Osteoblast (primary cell): ENCODE measurements at regions not wholly inside any gene's neighbourhood (a gene's known extent, or its start where the extent isn't known, plus 50 kb on each side); places are given as distances from the start of the nearest gene placed in this dataset.
"Not testable (repeated sequence)": the region's sequence is repeated elsewhere in the genome, so short reads cannot be mapped to it uniquely, and the experiment has no call there.

Experiments used
- DNase-seq: peaks from one replicate; pipeline ENCODE4 v3.0.0; 2011; ENCODE audit warnings: low spot score, mixed read lengths; ENCODE audit not compliant: insufficient read length; ENCODE audit errors: missing footprints
- H2AFZ ChIP-seq: 2 replicates; pipeline ENCODE4 v1.6.0; 2011; ENCODE audit warnings: mild to moderate bottlenecking, low read length
- H3K27ac ChIP-seq: 2 replicates; pipeline ENCODE4 v1.5.1; 2011; ENCODE audit warnings: mild to moderate bottlenecking, low read depth, low read length, moderate library complexity
- H3K27me3 ChIP-seq: 2 replicates; pipeline ENCODE4 v1.6.0; 2012; ENCODE audit warnings: mild to moderate bottlenecking, control low read depth, inconsistent platforms, low read length, moderate library complexity; ENCODE audit not compliant: insufficient read depth
- H3K36me3 ChIP-seq: 2 replicates; pipeline ENCODE4 v1.5.1; 2011; ENCODE audit warnings: mild to moderate bottlenecking, low read length, control low read depth, moderate library complexity; ENCODE audit not compliant: insufficient read depth
- H3K4me1 ChIP-seq: 2 replicates; pipeline ENCODE4 v1.5.1; 2011; ENCODE audit warnings: mild to moderate bottlenecking, low read length, control low read depth, moderate library complexity; ENCODE audit not compliant: insufficient read depth
- H3K4me2 ChIP-seq: 2 replicates; pipeline ENCODE4 v1.6.0; 2011; ENCODE audit warnings: mild to moderate bottlenecking, low read length; ENCODE audit not compliant: insufficient read depth
- H3K4me3 ChIP-seq: fragments of 200-600 bp; sonication (generic); 3 replicates; pipeline ENCODE4 v1.5.1; 2012; ENCODE audit warnings: mild to moderate bottlenecking, low read length, inconsistent platforms; ENCODE audit not compliant: insufficient read depth
- H3K79me2 ChIP-seq: 2 replicates; pipeline ENCODE4 v1.6.0; 2012; ENCODE audit warnings: mild to moderate bottlenecking, low read length, control low read depth, inconsistent platforms; ENCODE audit not compliant: insufficient read depth
- H3K9me3 ChIP-seq: 2 replicates; pipeline ENCODE4 v1.5.1; 2011; ENCODE audit warnings: low read depth, low read length, control low read depth
- H4K20me1 ChIP-seq: 2 replicates; pipeline ENCODE4 v1.6.0; 2012; ENCODE audit warnings: mild to moderate bottlenecking, low read length, control low read depth; ENCODE audit not compliant: insufficient read depth
- CTCF ChIP-seq: IDR thresholded peaks from 2 replicates; pipeline ENCODE4 v1.5.1; 2011; ENCODE audit warnings: mild to moderate bottlenecking, low read depth, low read length, moderate library complexity; ENCODE audit errors: extremely low read depth

GRCh38 chr1:191065771-191066170 is 588.1 kb upstream of the BRINP3 start:
- no peaks in the 10 kb centered on the region for H4K20me1 ChIP-seq
- H3K27ac ChIP-seq = no peak overlapping the region
- H3K9me3 ChIP-seq = no peaks in the 10 kb centered on the region
- no peak overlapping the region for H3K4me3 ChIP-seq
- no peak overlapping the region for H2AFZ ChIP-seq
- no peaks in the 10 kb centered on the region for H3K36me3 ChIP-seq
- no peak for DNase-seq
- no peak for TF ChIP-seq CTCF
- H3K27me3 ChIP-seq = no peaks in the 10 kb centered on the region
- H3K4me2 ChIP-seq = no peak overlapping the region
- H3K79me2 ChIP-seq = no peaks in the 10 kb centered on the region
- H3K4me1 ChIP-seq = no peaks in the 10 kb centered on the region

GRCh38 chr1:191074881-191075280 is 597.2 kb upstream of the BRINP3 start:
- Histone ChIP-seq H3K4me1 (no peaks in the 10 kb centered on the region), H3K4me3 (no peak overlapping the region), H3K27ac (no peak overlapping the region), H2AFZ (no peak overlapping the region), H3K79me2 (no peaks in the 10 kb centered on the region), H3K36me3 (no peaks in the 10 kb centered on the region), H3K4me2 (no peak overlapping the region), H3K9me3 (no peaks in the 10 kb centered on the region), H3K27me3 (no peaks in the 10 kb centered on the region), H4K20me1 (no peaks in the 10 kb centered on the region)
- no peak for DNase-seq
- TF ChIP-seq CTCF = no peak

GRCh38 chr1:191083090-191083489 is 605.4 kb upstream of the BRINP3 start:
- not testable (repeated sequence) for H3K9me3 ChIP-seq, H3K4me3 ChIP-seq, H3K4me1 ChIP-seq, H3K79me2 ChIP-seq, DNase-seq, H3K36me3 ChIP-seq, H3K27me3 ChIP-seq, H3K4me2 ChIP-seq, H2AFZ ChIP-seq, H4K20me1 ChIP-seq, H3K27ac ChIP-seq

GRCh38 chr1:191085121-191085520 is 607.5 kb upstream of the BRINP3 start:
- DNase-seq = no peak
- Histone ChIP-seq H3K9me3 (no peaks in the 10 kb centered on the region), H3K79me2 (no peaks in the 10 kb centered on the region), H4K20me1 (no peaks in the 10 kb centered on the region), H3K36me3 (no peaks in the 10 kb centered on the region), H3K4me3 (no peak overlapping the region), H3K4me2 (no peak overlapping the region), H3K27me3 (no peaks in the 10 kb centered on the region), H3K4me1 (no peaks in the 10 kb centered on the region), H2AFZ (no peak overlapping the region), H3K27ac (no peak overlapping the region)
- no peak for TF ChIP-seq CTCF

- Histone ChIP-seq H3K4me3 (no peak overlapping the region), H3K79me2 (no peaks in the 10 kb centered on the region), H3K4me1 (no peaks in the 10 kb centered on the region), H3K9me3 (no peaks in the 10 kb centered on the region), H3K27me3 (no peaks in the 10 kb centered on the region), H3K4me2 (no peak overlapping the region), H3K27ac (no peak overlapping the region), H3K36me3 (no peaks in the 10 kb centered on the region), H4K20me1 (no peaks in the 10 kb centered on the region), H2AFZ (no peak overlapping the region)
- no peak for DNase-seq
- no peak for TF ChIP-seq CTCF
Measured at GRCh38 chr1:191086910-191087309, 609.2 kb upstream of the BRINP3 start.
